ENCODE measurements at regions not wholly inside any gene's neighbourhood (a gene's known extent, or its start where the extent isn't known, plus 50 kb on each side); places are given as distances from the start of the nearest gene placed in this dataset.

- no peaks in the 10 kb centered on the region for H3K4me1 ChIP-seq (ENCODE audit: control insufficient read depth in 2 of 2, insufficient read depth in 2 of 2, low read length in 2 of 2)
- DNase-seq (no peak), ATAC-seq (no peak)
- Mint-ChIP-seq H3K9me3 (peaks cover 0 to 2% (median 0%) of the 10 kb centered on the region in 11 donors), H3K27me3 (peaks cover 0 to 10% (median 5%) of the 10 kb centered on the region in 5 donors), H3K27ac (no peak overlapping the region), H3K36me3 (no peaks in the 10 kb centered on the region), H3K4me3 (no peak overlapping the region), H3K4me1 (no peaks in the 10 kb centered on the region)
- H3K4me3 ChIP-seq (ENCODE audit: low read length) = no peak overlapping the region
- intact Hi-C loops (cut with micrococcal nuclease) = no loop called here
- H3K36me3 ChIP-seq (ENCODE audit: control insufficient read depth in 2 of 3, insufficient read depth in 3 of 3, low read length in 3 of 3) = no peaks in the 10 kb centered on the region
- POLR2A ChIA-PET = no interaction called here
- no peaks in the 10 kb centered on the region for H3K9me3 ChIP-seq (ENCODE audit: control insufficient read depth in 2 of 3, low read length in 3 of 3)
- CTCF ChIA-PET = no interaction called here
- peaks cover 0 to 4% of the 10 kb centered on the region in 2 donors for H3K27me3 ChIP-seq (ENCODE audit: control insufficient read depth in 2 of 2, insufficient read depth in 2 of 2, low read length in 2 of 2)
- H3K27ac ChIP-seq (ENCODE audit: low read depth, low read length) = no peak overlapping the region
These were observed 258.6 kb upstream of the TMPO start for GRCh38 chr12:98256830-98257229.

- H3K27me3 Mint-ChIP-seq = peaks cover 2 to 14% (median 10%) of the 10 kb centered on the region in 5 donors
- H3K4me1 ChIP-seq (ENCODE audit: control insufficient read depth in 2 of 2, insufficient read depth in 2 of 2, low read length in 2 of 2) = no peaks in the 10 kb centered on the region
- no peak overlapping the region for H3K27ac ChIP-seq (ENCODE audit: low read depth, low read length)
- no peak for ATAC-seq
- no peaks in the 10 kb centered on the region for H3K36me3 Mint-ChIP-seq
- CTCF ChIA-PET = no interaction called here
- no peak overlapping the region for H3K4me3 ChIP-seq (ENCODE audit: low read length)
- intact Hi-C loops (cut with micrococcal nuclease) = no loop called here
- no peaks in the 10 kb centered on the region for H3K4me1 Mint-ChIP-seq
- no peaks in the 10 kb centered on the region for H3K9me3 Mint-ChIP-seq
- peaks cover 0 to 4% of the 10 kb centered on the region in 2 donors for H3K27me3 ChIP-seq (ENCODE audit: control insufficient read depth in 2 of 2, insufficient read depth in 2 of 2, low read length in 2 of 2)
- H3K4me3 Mint-ChIP-seq = no peak overlapping the region
- H3K9me3 ChIP-seq (ENCODE audit: control insufficient read depth in 2 of 3, low read length in 3 of 3) = no peaks in the 10 kb centered on the region
- H3K36me3 ChIP-seq (ENCODE audit: control insufficient read depth in 2 of 3, insufficient read depth in 3 of 3, low read length in 3 of 3) = no peaks in the 10 kb centered on the region
- no peak overlapping the region for H3K27ac Mint-ChIP-seq
- POLR2A ChIA-PET = no interaction called here
- DNase-seq = no peak
These were observed 255.7 kb upstream of the TMPO start for GRCh38 chr12:98259693-98260092.

- no peaks in the 10 kb centered on the region for H3K4me1 Mint-ChIP-seq
- no peaks in the 10 kb centered on the region for H3K9me3 Mint-ChIP-seq
- Histone ChIP-seq H3K36me3 (ENCODE audit: control insufficient read depth in 2 of 3, insufficient read depth in 3 of 3, low read length in 3 of 3) (no peaks in the 10 kb centered on the region), H3K27me3 (ENCODE audit: control insufficient read depth in 2 of 2, insufficient read depth in 2 of 2, low read length in 2 of 2) (peaks cover 0 to 4% of the 10 kb centered on the region in 2 donors), H3K27ac (ENCODE audit: low read depth, low read length) (no peak overlapping the region), H3K9me3 (ENCODE audit: control insufficient read depth in 2 of 3, low read length in 3 of 3) (no peaks in the 10 kb centered on the region), H3K4me1 (ENCODE audit: control insufficient read depth in 2 of 2, insufficient read depth in 2 of 2, low read length in 2 of 2) (no peaks in the 10 kb centered on the region), H3K4me3 (ENCODE audit: low read length) (no peak overlapping the region)
- no peak overlapping the region for H3K4me3 Mint-ChIP-seq
- peaks cover 2 to 14% (median 12%) of the 10 kb centered on the region in 5 donors for H3K27me3 Mint-ChIP-seq
- intact Hi-C loops (cut with micrococcal nuclease) = no loop called here
- H3K27ac Mint-ChIP-seq = no peak overlapping the region
- DNase-seq (no peak), ATAC-seq (no peak)
- no peaks in the 10 kb centered on the region for H3K36me3 Mint-ChIP-seq
- POLR2A ChIA-PET = no interaction called here
- CTCF ChIA-PET = no interaction called here
These were observed 255.1 kb upstream of the TMPO start for GRCh38 chr12:98260276-98260675.

- no peak overlapping the region for H3K4me3 ChIP-seq (ENCODE audit: low read length)
- peaks cover 0 to 17% (median 3%) of the 10 kb centered on the region in 11 donors for H3K9me3 Mint-ChIP-seq
- CTCF ChIA-PET = no interaction called here
- H3K27ac Mint-ChIP-seq = no peak overlapping the region
- POLR2A ChIA-PET = no interaction called here
- H3K27ac ChIP-seq (ENCODE audit: low read depth, low read length) = no peak overlapping the region
- no peak overlapping the region for H3K4me3 Mint-ChIP-seq
- H3K27me3 ChIP-seq (ENCODE audit: control insufficient read depth in 2 of 2, insufficient read depth in 2 of 2, low read length in 2 of 2) = peaks cover 0 to 4% of the 10 kb centered on the region in 2 donors
- H3K4me1 ChIP-seq (ENCODE audit: control insufficient read depth in 2 of 2, insufficient read depth in 2 of 2, low read length in 2 of 2) = no peaks in the 10 kb centered on the region
- intact Hi-C loops (cut with micrococcal nuclease) = no loop called here
- no peaks in the 10 kb centered on the region for H3K36me3 Mint-ChIP-seq
- no peaks in the 10 kb centered on the region for H3K4me1 Mint-ChIP-seq
- DNase-seq (no peak), ATAC-seq (no peak)
- H3K36me3 ChIP-seq (ENCODE audit: control insufficient read depth in 2 of 3, insufficient read depth in 3 of 3, low read length in 3 of 3) = no peaks in the 10 kb centered on the region
- H3K27me3 Mint-ChIP-seq = peaks cover 5 to 20% (median 14%) of the 10 kb centered on the region in 5 donors
- H3K9me3 ChIP-seq (ENCODE audit: control insufficient read depth in 2 of 3, low read length in 3 of 3) = peaks cover 0 to 3% (median 0%) of the 10 kb centered on the region in 3 experiments
These were observed 252.5 kb upstream of the TMPO start for GRCh38 chr12:98262902-98263301.

- Mint-ChIP-seq H3K27ac (no peak overlapping the region), H3K36me3 (no peaks in the 10 kb centered on the region), H3K9me3 (peaks cover 0 to 7% (median under 1%) of the 10 kb centered on the region in 11 donors), H3K4me3 (no peak overlapping the region), H3K4me1 (no peaks in the 10 kb centered on the region), H3K27me3 (peaks cover 0 to 15% (median 5%) of the 10 kb centered on the region in 5 donors)
- DNase-seq = no peak
- CTCF ChIA-PET = no interaction called here
- H3K4me3 ChIP-seq (ENCODE audit: low read length) = no peak overlapping the region
- POLR2A ChIA-PET = no interaction called here
- no peak overlapping the region for H3K27ac ChIP-seq (ENCODE audit: low read depth, low read length)
- no peaks in the 10 kb centered on the region for H3K4me1 ChIP-seq (ENCODE audit: control insufficient read depth in 2 of 2, insufficient read depth in 2 of 2, low read length in 2 of 2)
- no peaks in the 10 kb centered on the region for H3K36me3 ChIP-seq (ENCODE audit: control insufficient read depth in 2 of 3, insufficient read depth in 3 of 3, low read length in 3 of 3)
- intact Hi-C loops (cut with micrococcal nuclease) = no loop called here
- ATAC-seq = no peak
- H3K9me3 ChIP-seq (ENCODE audit: control insufficient read depth in 2 of 3, low read length in 3 of 3) = no peaks in the 10 kb centered on the region
- H3K27me3 ChIP-seq (ENCODE audit: control insufficient read depth in 2 of 2, insufficient read depth in 2 of 2, low read length in 2 of 2) = no peaks in the 10 kb centered on the region
These were observed 240.8 kb upstream of the TMPO start for GRCh38 chr12:98274430-98275130.

GRCh38 chr12:98275131-98275475 lies 240.3 kb upstream of the TMPO start:
- Mint-ChIP-seq H3K9me3 (peaks cover 0 to 3% (median 0%) of the 10 kb centered on the region in 11 donors), H3K27me3 (peaks cover 0 to 10% (median 5%) of the 10 kb centered on the region in 5 donors), H3K4me1 (no peaks in the 10 kb centered on the region), H3K4me3 (no peak overlapping the region), H3K27ac (no peak overlapping the region), H3K36me3 (no peaks in the 10 kb centered on the region)
- no peaks in the 10 kb centered on the region for H3K27me3 ChIP-seq (ENCODE audit: control insufficient read depth in 2 of 2, insufficient read depth in 2 of 2, low read length in 2 of 2)
- no peak overlapping the region for H3K27ac ChIP-seq (ENCODE audit: low read depth, low read length)
- intact Hi-C loops (cut with micrococcal nuclease) = no loop called here
- ChIA-PET POLR2A (no interaction called here), CTCF (no interaction called here)
- no peaks in the 10 kb centered on the region for H3K9me3 ChIP-seq (ENCODE audit: control insufficient read depth in 2 of 3, low read length in 3 of 3)
- no peak for ATAC-seq
- H3K4me1 ChIP-seq (ENCODE audit: control insufficient read depth in 2 of 2, insufficient read depth in 2 of 2, low read length in 2 of 2) = no peaks in the 10 kb centered on the region
- H3K4me3 ChIP-seq (ENCODE audit: low read length) = no peak overlapping the region
- no peak for DNase-seq
- H3K36me3 ChIP-seq (ENCODE audit: control insufficient read depth in 2 of 3, insufficient read depth in 3 of 3, low read length in 3 of 3) = no peaks in the 10 kb centered on the region

- H3K27ac Mint-ChIP-seq = no peak overlapping the region
- DNase-seq = no peak
- intact Hi-C loops (cut with micrococcal nuclease) = no loop called here
- H3K4me3 Mint-ChIP-seq = no peak overlapping the region
- Histone ChIP-seq H3K4me1 (ENCODE audit: control insufficient read depth in 2 of 2, insufficient read depth in 2 of 2, low read length in 2 of 2) (no peaks in the 10 kb centered on the region), H3K27me3 (ENCODE audit: control insufficient read depth in 2 of 2, insufficient read depth in 2 of 2, low read length in 2 of 2) (no peaks in the 10 kb centered on the region), H3K27ac (ENCODE audit: low read depth, low read length) (no peak overlapping the region), H3K36me3 (ENCODE audit: control insufficient read depth in 2 of 3, insufficient read depth in 3 of 3, low read length in 3 of 3) (no peaks in the 10 kb centered on the region), H3K4me3 (ENCODE audit: low read length) (no peak overlapping the region), H3K9me3 (ENCODE audit: control insufficient read depth in 2 of 3, low read length in 3 of 3) (no peaks in the 10 kb centered on the region)
- ATAC-seq = no peak
- ChIA-PET CTCF (no interaction called here), POLR2A (no interaction called here)
- peaks cover 0 to 3% (median 0%) of the 10 kb centered on the region in 11 donors for H3K9me3 Mint-ChIP-seq
- no peaks in the 10 kb centered on the region for H3K36me3 Mint-ChIP-seq
- H3K4me1 Mint-ChIP-seq = no peaks in the 10 kb centered on the region
- H3K27me3 Mint-ChIP-seq = peaks cover 2 to 25% (median 10%) of the 10 kb centered on the region in 5 donors
These were observed 235.2 kb upstream of the TMPO start for GRCh38 chr12:98280152-98280551.
